ENCODE measurements at regions not wholly inside any gene's neighbourhood (a gene's known extent, or its start where the extent isn't known, plus 50 kb on each side); places are given as distances from the start of the nearest gene placed in this dataset.

DNA sequence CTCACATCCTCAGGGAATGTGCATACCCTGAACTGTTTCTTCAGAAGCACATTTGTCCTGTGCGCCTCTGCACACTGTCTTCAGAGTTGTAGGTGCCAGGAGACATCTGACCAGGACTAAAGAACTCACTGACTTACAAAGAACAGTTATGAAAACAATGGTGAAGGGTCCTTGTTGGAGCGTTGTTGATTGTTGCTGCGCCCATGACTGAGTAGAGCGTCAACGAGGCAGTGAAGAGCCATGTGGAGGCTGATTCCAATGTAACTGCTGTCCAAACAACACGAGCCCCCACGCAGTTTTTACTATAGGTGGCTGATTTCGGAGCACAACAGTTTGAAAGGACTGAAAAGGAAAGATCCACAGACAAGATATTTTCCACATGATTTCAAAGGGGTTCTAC is 380.3 kb downstream of the CDH26 start:
- Histone ChIP-seq H3K27me3 (ENCODE audit: control insufficient read depth, insufficient read depth, low read length, poor library complexity, severe bottlenecking) (no peaks in the 10 kb centered on the region), H3K27ac (ENCODE audit: low read depth, low read length) (no peak overlapping the region), H3K36me3 (ENCODE audit: control insufficient read depth, insufficient read depth, low read length) (no peaks in the 10 kb centered on the region), H3K9ac (ENCODE audit: extremely low read depth, low read length, poor library complexity, severe bottlenecking) (no peak overlapping the region), H3K4me3 (ENCODE audit: low read length) (no peak overlapping the region), H3K9me3 (ENCODE audit: control insufficient read depth, low read length) (no peaks in the 10 kb centered on the region), H3K4me1 (ENCODE audit: control insufficient read depth, insufficient read depth, low read length) (no peaks in the 10 kb centered on the region)
- 92 to 94% methylated on average over 8 of the region's 8 CpGs for WGBS, 2 experiments (ENCODE audit: insufficient coverage in 1 of 2, insufficient read length in 1 of 2)
- TF ChIP-seq CTCF (conservative IDR thresholded peaks at IDR 0.05), result no peak
- no peaks in the 10 kb centered on the region for H3K4me1 Mint-ChIP-seq
- no peak overlapping the region for H3K4me3 Mint-ChIP-seq
- no peak for DNase-seq
- peaks cover 7% of the 10 kb centered on the region for H3K27me3 Mint-ChIP-seq (ENCODE audit: insufficient read depth)
- no peaks in the 10 kb centered on the region for H3K36me3 Mint-ChIP-seq (ENCODE audit: low read depth)
- H3K9me3 Mint-ChIP-seq, result peaks cover 15% of the 10 kb centered on the region
- no peak overlapping the region for H3K27ac Mint-ChIP-seq

GRCh38 chr20:60339738-60340137 is 381.5 kb downstream of the CDH26 start:
- no peak for DNase-seq
- Histone ChIP-seq H3K9me3 (ENCODE audit: control insufficient read depth, low read length) (no peaks in the 10 kb centered on the region), H3K4me1 (ENCODE audit: control insufficient read depth, insufficient read depth, low read length) (no peaks in the 10 kb centered on the region), H3K9ac (ENCODE audit: extremely low read depth, low read length, poor library complexity, severe bottlenecking) (no peak overlapping the region), H3K36me3 (ENCODE audit: control insufficient read depth, insufficient read depth, low read length) (no peaks in the 10 kb centered on the region), H3K4me3 (ENCODE audit: low read length) (no peak overlapping the region), H3K27me3 (ENCODE audit: control insufficient read depth, insufficient read depth, low read length, poor library complexity, severe bottlenecking) (no peaks in the 10 kb centered on the region), H3K27ac (ENCODE audit: low read depth, low read length) (no peak overlapping the region)
- Mint-ChIP-seq H3K27ac (no peak overlapping the region), H3K4me3 (no peak overlapping the region), H3K36me3 (ENCODE audit: low read depth) (no peaks in the 10 kb centered on the region), H3K27me3 (ENCODE audit: insufficient read depth) (peaks cover 7% of the 10 kb centered on the region), H3K4me1 (no peaks in the 10 kb centered on the region), H3K9me3 (peaks cover 15% of the 10 kb centered on the region)
- TF ChIP-seq CTCF (conservative IDR thresholded peaks at IDR 0.05), result no peak
- WGBS, 2 experiments (ENCODE audit: insufficient coverage in 1 of 2, insufficient read length in 1 of 2), result 87 to 93% methylated on average over 4 to 6 of the region's 6 CpGs

- Histone ChIP-seq H3K4me3 (ENCODE audit: low read length) (no peak overlapping the region), H3K27ac (ENCODE audit: low read depth, low read length) (no peak overlapping the region), H3K36me3 (ENCODE audit: control insufficient read depth, insufficient read depth, low read length) (no peaks in the 10 kb centered on the region), H3K27me3 (ENCODE audit: control insufficient read depth, insufficient read depth, low read length, poor library complexity, severe bottlenecking) (no peaks in the 10 kb centered on the region), H3K9ac (ENCODE audit: extremely low read depth, low read length, poor library complexity, severe bottlenecking) (no peak overlapping the region), H3K4me1 (ENCODE audit: control insufficient read depth, insufficient read depth, low read length) (no peaks in the 10 kb centered on the region), H3K9me3 (ENCODE audit: control insufficient read depth, low read length) (no peaks in the 10 kb centered on the region)
- Mint-ChIP-seq H3K4me1 (no peaks in the 10 kb centered on the region), H3K4me3 (no peak overlapping the region), H3K27ac (no peak overlapping the region), H3K9me3 (peaks cover 15% of the 10 kb centered on the region), H3K36me3 (ENCODE audit: low read depth) (no peaks in the 10 kb centered on the region), H3K27me3 (ENCODE audit: insufficient read depth) (peaks cover 7% of the 10 kb centered on the region)
- DNase-seq, result no peak
- TF ChIP-seq CTCF (conservative IDR thresholded peaks at IDR 0.05), result no peak
- 90 to 92% methylated on average over 4 of the region's 4 CpGs for WGBS, 2 experiments (ENCODE audit: insufficient coverage in 1 of 2, insufficient read length in 1 of 2)
Measured at GRCh38 chr20:60340232-60340631, 382.0 kb downstream of the CDH26 start.

Measured in endodermal cell (in vitro differentiated cells).